ENCODE measurements at regions not wholly inside any gene's neighbourhood (a gene's known extent, or its start where the extent isn't known, plus 50 kb on each side); places are given as distances from the start of the nearest gene placed in this dataset.

DNA sequence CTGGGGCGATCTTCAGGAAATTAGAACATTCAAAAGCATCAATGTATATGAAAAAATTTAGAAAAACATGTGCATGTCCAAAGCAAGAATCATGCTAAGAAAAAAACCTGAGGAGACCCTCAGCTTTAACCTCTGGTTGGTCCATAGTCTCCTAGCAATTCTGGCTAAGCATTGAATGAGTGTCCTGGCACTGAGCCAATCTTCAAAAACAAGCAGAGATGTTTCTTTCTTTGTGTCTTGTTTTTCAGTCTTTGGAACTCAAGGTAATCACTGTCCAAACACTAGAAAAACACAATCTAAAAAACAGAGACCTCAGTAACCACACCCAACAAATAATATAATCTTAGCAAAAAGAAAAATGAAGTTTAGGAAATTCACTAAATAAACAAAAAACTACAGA, 205.4 kb upstream of the CARD18 start:
- no peak overlapping the region for H3K9ac ChIP-seq (ENCODE audit: low read length)
- Mint-ChIP-seq H3K4me3 (ENCODE audit: unreplicated experiment) (no peak overlapping the region), H3K9me3 (ENCODE audit: unreplicated experiment) (no peaks in the 10 kb centered on the region), H3K36me3 (ENCODE audit: low read depth, unreplicated experiment) (no peaks in the 10 kb centered on the region), H3K4me1 (ENCODE audit: low read depth, unreplicated experiment) (no peaks in the 10 kb centered on the region), H3K27ac (ENCODE audit: unreplicated experiment) (no peak overlapping the region), H3K27me3 (ENCODE audit: low read depth, unreplicated experiment) (no peaks in the 10 kb centered on the region)
- H3K27me3 ChIP-seq (ENCODE audit: insufficient read depth, low read length) = no peaks in the 10 kb centered on the region
- DNase-seq (ENCODE audit: low read depth) (no peak), FAIRE-seq (no peak)
- H2AFZ ChIP-seq (ENCODE audit: low read depth, low read length) = no peak overlapping the region
- H3K36me3 ChIP-seq (ENCODE audit: insufficient read depth, low read length) = no peaks in the 10 kb centered on the region
- no peaks in the 10 kb centered on the region for H3K9me3 ChIP-seq (ENCODE audit: insufficient read depth, low read depth, low read length)
- no peaks in the 10 kb centered on the region for H3K4me1 ChIP-seq (ENCODE audit: insufficient read depth, low read length)
- no peaks in the 10 kb centered on the region for H3K79me2 ChIP-seq (ENCODE audit: insufficient read depth, low read length)
- H3K4me2 ChIP-seq (ENCODE audit: low read length) = no peak overlapping the region
- no peak overlapping the region for H3K4me3 ChIP-seq (ENCODE audit: insufficient read depth, low read depth, low read length)
- no peaks in the 10 kb centered on the region for H4K20me1 ChIP-seq (ENCODE audit: insufficient read depth, low read length)
- TF ChIP-seq EZH2 (IDR thresholded peaks at IDR 0.05; ENCODE audit: insufficient read depth, low read length) = no peak
- TF ChIP-seq, protein P1, sequence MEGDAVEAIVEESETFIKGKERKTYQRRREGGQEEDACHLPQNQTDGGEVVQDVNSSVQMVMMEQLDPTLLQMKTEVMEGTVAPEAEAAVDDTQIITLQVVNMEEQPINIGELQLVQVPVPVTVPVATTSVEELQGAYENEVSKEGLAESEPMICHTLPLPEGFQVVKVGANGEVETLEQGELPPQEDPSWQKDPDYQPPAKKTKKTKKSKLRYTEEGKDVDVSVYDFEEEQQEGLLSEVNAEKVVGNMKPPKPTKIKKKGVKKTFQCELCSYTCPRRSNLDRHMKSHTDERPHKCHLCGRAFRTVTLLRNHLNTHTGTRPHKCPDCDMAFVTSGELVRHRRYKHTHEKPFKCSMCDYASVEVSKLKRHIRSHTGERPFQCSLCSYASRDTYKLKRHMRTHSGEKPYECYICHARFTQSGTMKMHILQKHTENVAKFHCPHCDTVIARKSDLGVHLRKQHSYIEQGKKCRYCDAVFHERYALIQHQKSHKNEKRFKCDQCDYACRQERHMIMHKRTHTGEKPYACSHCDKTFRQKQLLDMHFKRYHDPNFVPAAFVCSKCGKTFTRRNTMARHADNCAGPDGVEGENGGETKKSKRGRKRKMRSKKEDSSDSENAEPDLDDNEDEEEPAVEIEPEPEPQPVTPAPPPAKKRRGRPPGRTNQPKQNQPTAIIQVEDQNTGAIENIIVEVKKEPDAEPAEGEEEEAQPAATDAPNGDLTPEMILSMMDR (IDR thresholded peaks at IDR 0.05; ENCODE audit: insufficient read depth, low read depth, low read length) = no peak
- H3K27ac ChIP-seq (ENCODE audit: low read depth, low read length) = no peak overlapping the region

DNA sequence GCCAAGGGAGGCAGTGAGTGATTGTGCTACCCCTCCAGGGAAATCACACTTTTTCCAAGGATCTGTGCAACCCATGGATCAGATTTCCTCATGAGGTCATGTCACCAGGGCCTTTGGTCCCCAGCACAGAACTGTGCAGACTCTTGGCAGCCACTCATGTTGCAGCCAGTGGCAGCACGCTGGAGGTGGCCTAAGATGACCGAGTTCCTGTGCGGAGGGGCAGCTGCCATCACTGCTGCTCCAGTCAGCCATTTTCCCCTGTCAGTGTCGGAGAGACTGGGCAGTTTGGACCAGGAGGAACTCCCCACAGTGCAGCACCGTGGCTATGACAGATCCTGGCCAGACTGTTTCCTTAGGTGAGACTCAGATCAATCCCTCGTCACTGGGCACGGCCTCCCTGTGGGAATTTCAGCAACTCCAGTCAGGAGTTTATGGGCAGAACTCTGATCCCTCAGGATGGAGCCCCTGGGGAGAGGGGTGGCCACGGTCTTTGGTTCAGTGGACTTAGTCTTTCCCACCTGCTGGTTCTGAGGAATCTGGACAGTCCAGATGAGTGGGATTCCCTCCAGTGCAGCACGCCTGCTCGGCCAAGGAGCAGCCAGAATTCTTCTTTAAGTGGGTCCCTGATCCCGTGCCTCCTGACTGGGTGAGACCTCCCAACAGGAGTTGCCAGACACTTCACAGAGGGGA, 194.6 kb upstream of the CARD18 start:
- no peak overlapping the region for H3K4me2 ChIP-seq (ENCODE audit: low read length)
- no peak overlapping the region for H3K9ac ChIP-seq (ENCODE audit: low read length)
- no peaks in the 10 kb centered on the region for H3K36me3 ChIP-seq (ENCODE audit: insufficient read depth, low read length)
- Mint-ChIP-seq H3K4me1 (ENCODE audit: low read depth, unreplicated experiment) (no peaks in the 10 kb centered on the region), H3K4me3 (ENCODE audit: unreplicated experiment) (no peak overlapping the region), H3K9me3 (ENCODE audit: unreplicated experiment) (peaks cover 12% of the 10 kb centered on the region), H3K27ac (ENCODE audit: unreplicated experiment) (no peak overlapping the region), H3K36me3 (ENCODE audit: low read depth, unreplicated experiment) (no peaks in the 10 kb centered on the region), H3K27me3 (ENCODE audit: low read depth, unreplicated experiment) (no peaks in the 10 kb centered on the region)
- no peaks in the 10 kb centered on the region for H3K9me3 ChIP-seq (ENCODE audit: insufficient read depth, low read depth, low read length)
- H3K4me1 ChIP-seq (ENCODE audit: insufficient read depth, low read length) = no peaks in the 10 kb centered on the region
- H3K27ac ChIP-seq (ENCODE audit: low read depth, low read length) = no peak overlapping the region
- no peaks in the 10 kb centered on the region for H3K79me2 ChIP-seq (ENCODE audit: insufficient read depth, low read length)
- H2AFZ ChIP-seq (ENCODE audit: low read depth, low read length) = no peak overlapping the region
- FAIRE-seq = no peak
- H3K4me3 ChIP-seq (ENCODE audit: insufficient read depth, low read depth, low read length) = no peak overlapping the region
- TF ChIP-seq, protein P1 (IDR thresholded peaks at IDR 0.05; ENCODE audit: insufficient read depth, low read depth, low read length) = no peak
- TF ChIP-seq EZH2 (IDR thresholded peaks at IDR 0.05; ENCODE audit: insufficient read depth, low read length) = no peak
- no peaks in the 10 kb centered on the region for H4K20me1 ChIP-seq (ENCODE audit: insufficient read depth, low read length)
- H3K27me3 ChIP-seq (ENCODE audit: insufficient read depth, low read length) = no peaks in the 10 kb centered on the region
- no peak for DNase-seq (ENCODE audit: low read depth)

DNA sequence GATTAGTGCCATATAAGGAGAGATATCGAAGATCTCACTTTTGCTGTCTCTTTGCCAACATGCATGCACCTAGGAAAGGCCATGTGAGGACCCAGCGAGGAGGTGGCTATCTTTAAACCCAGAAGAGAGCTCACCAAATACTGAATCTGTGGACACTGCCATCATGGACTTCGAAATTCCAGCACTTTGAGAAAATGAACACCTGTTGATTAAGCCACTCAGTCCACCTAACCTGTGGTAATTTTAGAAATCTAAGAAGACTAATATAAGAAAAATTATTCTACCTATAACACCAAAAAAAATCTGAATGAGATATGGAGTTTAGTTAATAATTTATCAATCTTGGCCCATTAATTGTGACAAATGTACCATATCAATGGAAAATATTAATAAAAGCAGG, 193.6 kb upstream of the CARD18 start:
- no peak overlapping the region for H3K4me3 ChIP-seq (ENCODE audit: insufficient read depth, low read depth, low read length)
- no peak overlapping the region for H3K4me2 ChIP-seq (ENCODE audit: low read length)
- H3K36me3 ChIP-seq (ENCODE audit: insufficient read depth, low read length) = no peaks in the 10 kb centered on the region
- H3K9me3 Mint-ChIP-seq (ENCODE audit: unreplicated experiment) = peaks cover 10% of the 10 kb centered on the region
- no peaks in the 10 kb centered on the region for H3K27me3 ChIP-seq (ENCODE audit: insufficient read depth, low read length)
- H4K20me1 ChIP-seq (ENCODE audit: insufficient read depth, low read length) = no peaks in the 10 kb centered on the region
- no peaks in the 10 kb centered on the region for H3K36me3 Mint-ChIP-seq (ENCODE audit: low read depth, unreplicated experiment)
- H3K9me3 ChIP-seq (ENCODE audit: insufficient read depth, low read depth, low read length) = no peaks in the 10 kb centered on the region
- FAIRE-seq (no peak), DNase-seq (ENCODE audit: low read depth) (no peak)
- H3K27ac Mint-ChIP-seq (ENCODE audit: unreplicated experiment) = no peak overlapping the region
- H3K4me1 ChIP-seq (ENCODE audit: insufficient read depth, low read length) = no peaks in the 10 kb centered on the region
- no peaks in the 10 kb centered on the region for H3K27me3 Mint-ChIP-seq (ENCODE audit: low read depth, unreplicated experiment)
- no peak overlapping the region for H2AFZ ChIP-seq (ENCODE audit: low read depth, low read length)
- no peak overlapping the region for H3K27ac ChIP-seq (ENCODE audit: low read depth, low read length)
- TF ChIP-seq, protein P1 (IDR thresholded peaks at IDR 0.05; ENCODE audit: insufficient read depth, low read depth, low read length) = no peak
- no peak for TF ChIP-seq EZH2 (IDR thresholded peaks at IDR 0.05; ENCODE audit: insufficient read depth, low read length)
- no peak overlapping the region for H3K4me3 Mint-ChIP-seq (ENCODE audit: unreplicated experiment)
- no peak overlapping the region for H3K9ac ChIP-seq (ENCODE audit: low read length)
- H3K79me2 ChIP-seq (ENCODE audit: insufficient read depth, low read length) = no peaks in the 10 kb centered on the region
- H3K4me1 Mint-ChIP-seq (ENCODE audit: low read depth, unreplicated experiment) = no peaks in the 10 kb centered on the region
